ENCODE measurements at regions not wholly inside any gene's neighbourhood (a gene's known extent, or its start where the extent isn't known, plus 50 kb on each side); places are given as distances from the start of the nearest gene placed in this dataset.

DNA sequence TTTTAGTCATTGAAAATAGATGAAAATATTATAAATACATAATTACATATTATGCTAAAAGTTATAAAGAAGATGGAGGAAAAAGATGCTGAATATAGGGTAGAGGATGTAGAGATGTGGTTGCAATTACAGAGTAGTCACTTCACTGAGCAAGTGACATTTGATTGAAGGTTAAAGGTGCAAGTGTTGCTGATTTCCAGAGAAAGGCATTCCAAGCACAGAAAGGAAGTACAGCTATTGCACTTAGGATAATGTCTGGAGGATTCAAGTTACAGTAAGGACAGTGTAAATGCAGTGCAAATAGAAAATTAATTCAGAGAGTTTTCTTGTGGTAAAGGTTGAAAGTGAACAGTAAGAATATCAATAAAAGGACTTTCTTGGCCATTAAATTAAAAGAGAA lies 1721.8 kb downstream of the PCDH9 start:
- no peak for TF ChIP-seq FOXM1 (IDR thresholded peaks at IDR 0.05; ENCODE audit: borderline replicate concordance)
- no peak for TF ChIP-seq SP1 (IDR thresholded peaks at IDR 0.05)

All from HEK293T (cell line).